ENCODE measurements at regions not wholly inside any gene's neighbourhood (a gene's known extent, or its start where the extent isn't known, plus 50 kb on each side); places are given as distances from the start of the nearest gene placed in this dataset.

GRCh38 chr4:133982533-133983224 is 218.9 kb downstream of the PABPC4L start:
- Histone ChIP-seq H3K9me1 (replicated peaks; ENCODE audit: control insufficient read depth, extremely low read depth, insufficient read depth, low read length) (no peaks in the 10 kb centered on the region), H3K9me3 (replicated peaks; ENCODE audit: control insufficient read depth, insufficient read depth, low read length) (no peaks in the 10 kb centered on the region), H3K9ac (replicated peaks; ENCODE audit: extremely low read depth, insufficient read depth, low read length) (no peak overlapping the region), H4K20me1 (replicated peaks; ENCODE audit: control insufficient read depth, extremely low read depth, insufficient read depth, low read length) (no peaks in the 10 kb centered on the region), H3K4me3 (replicated peaks in 1 of 3; ENCODE audit: insufficient read depth in 1 of 3, low read depth in 1 of 3, low read length in 3 of 3) (no peak overlapping the region), H3K27me3 (ENCODE audit: control insufficient read depth in 2 of 2, insufficient read depth in 2 of 2, low read length in 2 of 2) (no peaks in the 10 kb centered on the region), H3K27ac (ENCODE audit: insufficient read depth, low read depth, low read length) (no peak overlapping the region), H3K4me2 (ENCODE audit: insufficient read depth, low read length) (no peak overlapping the region), H3K79me2 (ENCODE audit: control insufficient read depth, insufficient read depth, low read length) (no peaks in the 10 kb centered on the region), H3K36me3 (ENCODE audit: control insufficient read depth in 2 of 2, extremely low read depth in 1 of 2, insufficient read depth in 2 of 2, low read length in 2 of 2) (no peaks in the 10 kb centered on the region), H2AFZ (ENCODE audit: low read depth, low read length) (no peak overlapping the region), H3K4me1 (ENCODE audit: control insufficient read depth, extremely low read depth, insufficient read depth, low read length) (no peaks in the 10 kb centered on the region)
- intact Hi-C loops (cut with micrococcal nuclease) (no loop called here), dilution Hi-C loops (cut with MboI; ENCODE audit: extremely low pct_ligation_motif_present, low sequenced_read_pairs) (no loop called here)
- DNase-seq (ENCODE audit: low read depth, low spot score) (no peak), FAIRE-seq (peak; percentile 28)
- TF ChIP-seq MYC (IDR thresholded peaks at IDR 0.05; ENCODE audit: low read depth, low read length) = no peak
- no peak for TF ChIP-seq JUN (IDR thresholded peaks at IDR 0.05; ENCODE audit: borderline replicate concordance, insufficient read depth, insufficient read length, low read depth)
- no peak for TF ChIP-seq GATA2 (IDR thresholded peaks at IDR 0.05; ENCODE audit: insufficient read depth, insufficient read length, low read depth, low read length)
- no peak for TF ChIP-seq MAX (IDR thresholded peaks at IDR 0.05; ENCODE audit: insufficient read depth, insufficient read length)
- no peak for TF ChIP-seq FOS (IDR thresholded peaks at IDR 0.05; ENCODE audit: borderline replicate concordance, insufficient read depth, low read length)
- TF ChIP-seq EZH2 (IDR thresholded peaks at IDR 0.05; ENCODE audit: borderline replicate concordance, low read depth, low read length, severe bottlenecking) = no peak
- no peak for TF ChIP-seq POLR2AphosphoS5 (IDR thresholded peaks at IDR 0.05; ENCODE audit: insufficient read depth, low read depth, low read length)
- TF ChIP-seq CTCF (IDR thresholded peaks at IDR 0.05; ENCODE audit: extremely low read depth in 1 of 2, insufficient read depth in 1 of 2, low read depth in 1 of 2, low read length in 2 of 2) = no peak
- TF ChIP-seq POLR2A (IDR thresholded peaks at IDR 0.05; ENCODE audit: low read depth, low read length) = no peak
- ChIA-PET CTCF (no interaction called here), POLR2A (no interaction called here)
- BruUV-seq (replicated peaks) = no TSS peak
